SU-DHL-6 (cell line): ENCODE measurements at regions not wholly inside any gene's neighbourhood (a gene's known extent, or its start where the extent isn't known, plus 50 kb on each side); places are given as distances from the start of the nearest gene placed in this dataset.

Experiments
- H2AFZ ChIP-seq: fragments of 200-600 bp; sonication (generic); 2 replicates; pipeline ENCODE4 v1.6.1; 2014; ENCODE audit warnings: low read depth, mild to moderate bottlenecking, moderate library complexity, mixed read lengths, antibody characterized with exemption, low read length; ENCODE audit not compliant: severe bottlenecking
- H3F3A ChIP-seq: fragments of 200-600 bp; shearing (Covaris generic); 2 replicates; pipeline ENCODE4 v1.6.0; 2016; ENCODE audit warnings: antibody characterized with exemption, mild to moderate bottlenecking; ENCODE audit not compliant: insufficient read depth
- H3K27ac ChIP-seq: fragments of 200-600 bp; sonication (generic); 2 replicates; pipeline ENCODE4 v1.5.1; 2016; ENCODE audit warnings: low read depth, mild to moderate bottlenecking, low read length, moderate library complexity, mixed read lengths
- H3K27me3 ChIP-seq: fragments of 200-600 bp; sonication (generic), shearing (Covaris generic); 2 replicates; pipeline ENCODE4 v1.6.0; 2014; ENCODE audit warnings: mild to moderate bottlenecking, low read length
- H3K36me3 ChIP-seq: fragments of 200-600 bp; sonication (generic); 2 replicates; pipeline ENCODE4 v1.6.1; 2014; ENCODE audit warnings: mild to moderate bottlenecking, low read length, mixed read lengths
- H3K4me2 ChIP-seq: fragments of 300-600, 200-600 bp; shearing (Covaris generic), sonication (generic); 2 replicates; pipeline ENCODE4 v1.6.0; 2014; ENCODE audit warnings: low read length, low read depth, mild to moderate bottlenecking; ENCODE audit not compliant: poor library complexity, severe bottlenecking
- H3K4me3 ChIP-seq: fragments of 200-600 bp; sonication (generic); 2 replicates; pipeline ENCODE4 v1.5.1; 2014; ENCODE audit warnings: antibody characterized with exemption, low read length, mild to moderate bottlenecking, mixed read lengths; ENCODE audit not compliant: insufficient read depth, poor library complexity, severe bottlenecking
- H3K79me2 ChIP-seq: fragments of 200-600 bp; sonication (generic); 2 replicates; pipeline ENCODE4 v1.6.1; 2014; ENCODE audit warnings: mild to moderate bottlenecking, low read length, moderate library complexity; ENCODE audit not compliant: insufficient read depth
- H3K9ac ChIP-seq: fragments of 200-600 bp; sonication (generic); 2 replicates; pipeline ENCODE4 v1.7.0; 2014; ENCODE audit warnings: mild to moderate bottlenecking, low read length
- H3K9me2 ChIP-seq: fragments of 200-600 bp; sonication (generic); replicated peaks from 2 replicates; pipeline ENCODE4 v1.6.1; 2014; ENCODE audit warnings: low read length; ENCODE audit not compliant: insufficient read depth
- H3K9me3 ChIP-seq: fragments of 200-600 bp; sonication (generic); 2 replicates; pipeline ENCODE4 v1.6.1; 2014; ENCODE audit warnings: low read length, mixed read lengths; ENCODE audit not compliant: insufficient read depth
- H4K20me1 ChIP-seq: fragments of 200-600 bp; sonication (generic); 2 replicates; pipeline ENCODE4 v1.6.1; 2014; ENCODE audit warnings: low read depth, mild to moderate bottlenecking, antibody characterized with exemption, low read length, moderate library complexity, mixed read lengths
- CTCF ChIP-seq: fragments of 200-600 bp; sonication (generic); IDR thresholded peaks from one replicate; pipeline ENCODE4 v1.5.1; 2017; ENCODE audit warnings: antibody characterized with exemption, mild to moderate bottlenecking, low read length, moderate library complexity; ENCODE audit not compliant: insufficient read depth, poor library complexity, severe bottlenecking
- EZH2phosphoT487 ChIP-seq: fragments of 200-600 bp; sonication (generic), shearing (Covaris generic); conservative IDR thresholded peaks from 2 replicates; pipeline ENCODE4 v1.6.1; 2018; ENCODE audit warnings: mild to moderate bottlenecking, antibody characterized with exemption, low read length, moderate library complexity, mixed read lengths

- H4K20me1 ChIP-seq: no peaks in the 10 kb centered on the region
- TF ChIP-seq EZH2phosphoT487 (no peak), CTCF (no peak)
These were observed 394.0 kb downstream of the DTHD1 start for GRCh38 chr4:36675436-36675835.

GRCh38 chr4:36676139-36677050 lies 395.0 kb downstream of the DTHD1 start:
- Histone ChIP-seq H3K9me2 (no peaks in the 10 kb centered on the region), H3K4me3 (no peak overlapping the region), H3F3A (no peaks in the 10 kb centered on the region), H3K27me3 (no peaks in the 10 kb centered on the region), H2AFZ (no peak overlapping the region), H4K20me1 (no peaks in the 10 kb centered on the region), H3K9ac (no peak overlapping the region), H3K9me3 (no peaks in the 10 kb centered on the region), H3K27ac (no peak overlapping the region), H3K79me2 (no peaks in the 10 kb centered on the region), H3K4me2 (no peak overlapping the region), H3K36me3 (no peaks in the 10 kb centered on the region)
- TF ChIP-seq CTCF: no peak
- no peak for TF ChIP-seq EZH2phosphoT487

More at GRCh38 chr4:36675436-36675835, 394.0 kb downstream of the DTHD1 start:
- no peaks in the 10 kb centered on the region for H3K9me2 ChIP-seq
- no peaks in the 10 kb centered on the region for H3K27me3 ChIP-seq
- H3K9ac ChIP-seq: no peak overlapping the region
- H3K79me2 ChIP-seq: no peaks in the 10 kb centered on the region
- H3K36me3 ChIP-seq: no peaks in the 10 kb centered on the region
- H3K9me3 ChIP-seq: no peaks in the 10 kb centered on the region
- H3F3A ChIP-seq: no peaks in the 10 kb centered on the region
- no peak overlapping the region for H3K4me2 ChIP-seq
- H3K27ac ChIP-seq: no peak overlapping the region
- H3K4me3 ChIP-seq: no peak overlapping the region
- no peak overlapping the region for H2AFZ ChIP-seq

GRCh38 chr4:36677112-36677511 lies 395.7 kb downstream of the DTHD1 start:
- H3K27ac ChIP-seq: no peak overlapping the region
- no peak overlapping the region for H3K4me2 ChIP-seq

More at GRCh38 chr4:36677112-36677511, 395.7 kb downstream of the DTHD1 start:
- no peaks in the 10 kb centered on the region for H3K79me2 ChIP-seq
- no peaks in the 10 kb centered on the region for H3K9me3 ChIP-seq
- no peak overlapping the region for H3K4me3 ChIP-seq
- H4K20me1 ChIP-seq: no peaks in the 10 kb centered on the region
- no peak for TF ChIP-seq CTCF
- TF ChIP-seq EZH2phosphoT487: no peak
- no peaks in the 10 kb centered on the region for H3F3A ChIP-seq
- no peaks in the 10 kb centered on the region for H3K9me2 ChIP-seq
- H3K36me3 ChIP-seq: no peaks in the 10 kb centered on the region
- H3K9ac ChIP-seq: no peak overlapping the region
- no peaks in the 10 kb centered on the region for H3K27me3 ChIP-seq
- no peak overlapping the region for H2AFZ ChIP-seq
